Smooth muscle cell (in vitro differentiated cells): ENCODE measurements at regions not wholly inside any gene's neighbourhood (a gene's known extent, or its start where the extent isn't known, plus 50 kb on each side); places are given as distances from the start of the nearest gene placed in this dataset.

Source experiments
- DNase-seq: peaks from one replicate; lab custom pipeline; 2025; ENCODE audit not compliant: unreplicated experiment; lab: John Stamatoyannopoulos, UW
- H2AFZ ChIP-seq: fragments of 200-600 bp; sonication (generic); 2 replicates; pipeline ENCODE4 v1.6.0; 2016; ENCODE audit warnings: antibody characterized with exemption, low read depth, mild to moderate bottlenecking
- H3F3A ChIP-seq: fragments of 200-600 bp; sonication (generic); 2 replicates; pipeline ENCODE4 v1.6.0; 2017; ENCODE audit warnings: antibody characterized with exemption, low read depth
- H3K27ac ChIP-seq: fragments of 200-600 bp; sonication (generic); 2 replicates; pipeline ENCODE4 v1.5.1; 2016; ENCODE audit warnings: low read depth, mild to moderate bottlenecking
- H3K27me3 ChIP-seq: fragments of 200-600 bp; sonication (generic); 2 replicates; pipeline ENCODE4 v1.6.1; 2016; ENCODE audit warnings: low read depth, mild to moderate bottlenecking
- H3K36me3 ChIP-seq: fragments of 200-600 bp; sonication (generic); 2 replicates; pipeline ENCODE4 v1.5.1; 2016; ENCODE audit warnings: low read depth
- H3K4me1 ChIP-seq: fragments of 200-600 bp; sonication (generic); 2 replicates; pipeline ENCODE4 v1.5.1; 2016; ENCODE audit warnings: low read depth
- H3K4me2 ChIP-seq: fragments of 200-600 bp; sonication (generic); 2 replicates; pipeline ENCODE4 v1.6.0; 2016; ENCODE audit warnings: mild to moderate bottlenecking
- H3K4me3 ChIP-seq: fragments of 200-600 bp; sonication (generic); 2 replicates; pipeline ENCODE4 v1.5.1; 2016; ENCODE audit warnings: mild to moderate bottlenecking
- H3K79me2 ChIP-seq: fragments of 200-600 bp; sonication (generic); 2 replicates; pipeline ENCODE4 v1.6.0; 2016; ENCODE audit warnings: low read depth, mild to moderate bottlenecking
- H3K9ac ChIP-seq: fragments of 200-600 bp; sonication (generic); 2 replicates; pipeline ENCODE4 v1.6.0; 2016; ENCODE audit warnings: low read depth
- H3K9me3 ChIP-seq: fragments of 200-600 bp; sonication (generic); replicated peaks from 2 replicates; pipeline ENCODE4 v1.5.1; 2016; ENCODE audit warnings: low read depth
- H4K20me1 ChIP-seq: fragments of 200-600 bp; sonication (generic); 2 replicates; pipeline ENCODE4 v1.6.0; 2016; ENCODE audit warnings: low read depth
- CTCF ChIP-seq: fragments of 200-600 bp; sonication (generic); IDR thresholded peaks from 2 replicates; pipeline ENCODE4 v1.5.1; 2017; ENCODE audit warnings: borderline replicate concordance, mild to moderate bottlenecking, antibody characterized with exemption; ENCODE audit not compliant: insufficient read depth, poor library complexity, severe bottlenecking
- WGBS: methylation state at CpG from one replicate; pipeline ENCODE4 v1.1.7; 2016; ENCODE audit warnings: low lambda C conversion rate; 5-methylcytosine and 5-hydroxymethylcytosine counted together

- Histone ChIP-seq H3K4me3 (no peak overlapping the region), H4K20me1 (no peaks in the 10 kb centered on the region), H3F3A (no peaks in the 10 kb centered on the region), H2AFZ (no peak overlapping the region), H3K27ac (no peak overlapping the region), H3K79me2 (no peaks in the 10 kb centered on the region), H3K36me3 (no peaks in the 10 kb centered on the region), H3K9ac (no peak overlapping the region), H3K4me1 (no peaks in the 10 kb centered on the region), H3K27me3 (peaks cover 27% of the 10 kb centered on the region), H3K4me2 (no peak overlapping the region), H3K9me3 (no peaks in the 10 kb centered on the region)
- no peak for TF ChIP-seq CTCF
- DNase-seq: no peak
- WGBS: 90% methylated on average over 4 of the region's 5 CpGs
Measured at GRCh38 chr2:37862620-37863019, 62.5 kb upstream of the RMDN2 start.

DNA sequence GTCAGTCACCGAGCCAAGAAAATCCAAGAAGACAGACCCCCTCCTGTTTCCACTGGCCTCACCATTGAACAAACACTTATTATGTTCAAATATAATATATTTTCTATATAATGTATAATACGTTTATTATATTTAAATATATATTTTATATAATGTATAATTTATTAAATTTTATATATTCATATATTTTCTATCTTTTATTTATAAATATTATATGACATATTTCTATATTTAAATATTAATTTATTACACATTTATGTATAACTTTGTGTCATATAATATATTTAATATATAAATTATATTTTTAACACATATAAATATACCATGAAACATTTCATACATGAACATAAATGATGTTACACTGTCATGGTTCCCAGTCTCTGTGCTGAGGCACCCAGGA, 60.9 kb upstream of the RMDN2 start:
- H3K27ac ChIP-seq: no peak overlapping the region
- 83% methylated on average over 2 of the region's 2 CpGs for whole genome bisulfite sequencing
- H3K36me3 ChIP-seq: no peaks in the 10 kb centered on the region
- peaks cover 27% of the 10 kb centered on the region for H3K27me3 ChIP-seq
- H3K4me3 ChIP-seq: no peak overlapping the region
- TF ChIP-seq CTCF: no peak
- H3K4me1 ChIP-seq: no peaks in the 10 kb centered on the region
- no peak for DNase-seq
- H3K4me2 ChIP-seq: no peak overlapping the region
- H3K9ac ChIP-seq: no peak overlapping the region
- H3K79me2 ChIP-seq: no peaks in the 10 kb centered on the region
- no peaks in the 10 kb centered on the region for H3K9me3 ChIP-seq
- no peaks in the 10 kb centered on the region for H3F3A ChIP-seq
- H2AFZ ChIP-seq: no peak overlapping the region
- H4K20me1 ChIP-seq: no peaks in the 10 kb centered on the region

DNA sequence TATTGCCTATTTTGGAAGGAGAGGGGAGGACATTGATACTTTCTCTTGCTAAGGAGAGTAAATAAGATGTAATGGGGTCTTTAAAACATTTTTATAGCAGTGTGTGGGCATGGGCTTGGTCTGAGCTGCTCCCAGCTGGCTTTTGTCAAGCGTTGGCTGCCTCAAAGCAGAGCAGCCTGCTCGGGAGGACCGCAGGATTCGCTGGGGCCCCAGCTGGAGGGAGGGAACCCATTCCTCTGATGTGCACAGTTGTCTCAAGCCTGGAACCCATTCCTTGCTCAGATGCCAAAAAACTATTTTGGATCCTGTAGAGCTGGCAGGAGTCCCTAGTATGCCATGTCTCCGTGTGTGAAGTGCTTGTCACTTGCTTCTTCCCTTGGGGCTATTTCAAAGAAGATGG, 59.4 kb upstream of the RMDN2 start:
- WGBS: 49% methylated on average over 5 of the region's 5 CpGs
- no peak overlapping the region for H3K4me2 ChIP-seq
- no peaks in the 10 kb centered on the region for H3K79me2 ChIP-seq
- H3F3A ChIP-seq: peaks cover 5% of the 10 kb centered on the region
- H2AFZ ChIP-seq: no peak overlapping the region
- H3K36me3 ChIP-seq: no peaks in the 10 kb centered on the region
- no peak overlapping the region for H3K9ac ChIP-seq
- no peak for TF ChIP-seq CTCF
- no peak overlapping the region for H3K27ac ChIP-seq
- peaks cover 2% of the 10 kb centered on the region for H3K4me1 ChIP-seq
- H3K4me3 ChIP-seq: no peak overlapping the region
- no peak for DNase-seq
- H3K27me3 ChIP-seq: peaks cover 22% of the 10 kb centered on the region
- H4K20me1 ChIP-seq: no peaks in the 10 kb centered on the region
- H3K9me3 ChIP-seq: no peaks in the 10 kb centered on the region

- Histone ChIP-seq H3K9ac (no peak overlapping the region), H3K27me3 (peaks cover 17% of the 10 kb centered on the region), H4K20me1 (no peaks in the 10 kb centered on the region), H3K79me2 (no peaks in the 10 kb centered on the region), H3K4me3 (no peak overlapping the region), H3K9me3 (no peaks in the 10 kb centered on the region), H3K4me1 (peaks cover 8% of the 10 kb centered on the region), H3K36me3 (no peaks in the 10 kb centered on the region), H3K4me2 (peak overlapping the region; percentile 10), H3F3A (peaks cover 10% of the 10 kb centered on the region), H2AFZ (no peak overlapping the region), H3K27ac (no peak overlapping the region)
- DNase-seq: no peak
- TF ChIP-seq CTCF: no peak
- WGBS: 35% methylated on average over 5 of the region's 5 CpGs
Measured at GRCh38 chr2:37866171-37866934, 58.7 kb upstream of the RMDN2 start.
